ENCODE measurements at regions not wholly inside any gene's neighbourhood (a gene's known extent, or its start where the extent isn't known, plus 50 kb on each side); places are given as distances from the start of the nearest gene placed in this dataset.
A peak's percentile ranks its signal among the peaks of the same experiment; 100 is the strongest.

DNA sequence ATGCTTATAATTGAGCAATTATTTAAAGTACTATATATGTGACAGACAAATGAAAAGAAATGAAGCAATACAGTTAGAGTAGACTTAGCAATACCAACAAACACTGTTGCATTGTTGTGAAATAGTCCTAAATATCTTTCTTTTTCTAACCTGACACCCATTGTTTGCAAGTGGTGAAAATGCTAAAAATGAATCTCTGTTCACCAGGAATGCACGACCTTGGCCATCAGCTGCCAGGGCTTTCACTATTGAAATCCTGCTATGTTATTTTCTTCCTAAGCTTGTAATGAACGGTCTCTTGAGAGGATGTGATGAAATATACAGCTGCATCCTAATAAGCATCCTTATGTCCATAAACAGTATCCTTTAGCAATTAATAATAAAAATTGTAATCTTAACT lies 136.2 kb upstream of the MGAT5 start:
- TF ChIP-seq, protein P1, sequence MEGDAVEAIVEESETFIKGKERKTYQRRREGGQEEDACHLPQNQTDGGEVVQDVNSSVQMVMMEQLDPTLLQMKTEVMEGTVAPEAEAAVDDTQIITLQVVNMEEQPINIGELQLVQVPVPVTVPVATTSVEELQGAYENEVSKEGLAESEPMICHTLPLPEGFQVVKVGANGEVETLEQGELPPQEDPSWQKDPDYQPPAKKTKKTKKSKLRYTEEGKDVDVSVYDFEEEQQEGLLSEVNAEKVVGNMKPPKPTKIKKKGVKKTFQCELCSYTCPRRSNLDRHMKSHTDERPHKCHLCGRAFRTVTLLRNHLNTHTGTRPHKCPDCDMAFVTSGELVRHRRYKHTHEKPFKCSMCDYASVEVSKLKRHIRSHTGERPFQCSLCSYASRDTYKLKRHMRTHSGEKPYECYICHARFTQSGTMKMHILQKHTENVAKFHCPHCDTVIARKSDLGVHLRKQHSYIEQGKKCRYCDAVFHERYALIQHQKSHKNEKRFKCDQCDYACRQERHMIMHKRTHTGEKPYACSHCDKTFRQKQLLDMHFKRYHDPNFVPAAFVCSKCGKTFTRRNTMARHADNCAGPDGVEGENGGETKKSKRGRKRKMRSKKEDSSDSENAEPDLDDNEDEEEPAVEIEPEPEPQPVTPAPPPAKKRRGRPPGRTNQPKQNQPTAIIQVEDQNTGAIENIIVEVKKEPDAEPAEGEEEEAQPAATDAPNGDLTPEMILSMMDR (IDR thresholded peaks at IDR 0.05): no peak
- Histone ChIP-seq H3K27ac (no peak overlapping the region), H3K4me3 (no peak overlapping the region)
- DNase-seq (ENCODE audit: low spot score): no peak

DNA sequence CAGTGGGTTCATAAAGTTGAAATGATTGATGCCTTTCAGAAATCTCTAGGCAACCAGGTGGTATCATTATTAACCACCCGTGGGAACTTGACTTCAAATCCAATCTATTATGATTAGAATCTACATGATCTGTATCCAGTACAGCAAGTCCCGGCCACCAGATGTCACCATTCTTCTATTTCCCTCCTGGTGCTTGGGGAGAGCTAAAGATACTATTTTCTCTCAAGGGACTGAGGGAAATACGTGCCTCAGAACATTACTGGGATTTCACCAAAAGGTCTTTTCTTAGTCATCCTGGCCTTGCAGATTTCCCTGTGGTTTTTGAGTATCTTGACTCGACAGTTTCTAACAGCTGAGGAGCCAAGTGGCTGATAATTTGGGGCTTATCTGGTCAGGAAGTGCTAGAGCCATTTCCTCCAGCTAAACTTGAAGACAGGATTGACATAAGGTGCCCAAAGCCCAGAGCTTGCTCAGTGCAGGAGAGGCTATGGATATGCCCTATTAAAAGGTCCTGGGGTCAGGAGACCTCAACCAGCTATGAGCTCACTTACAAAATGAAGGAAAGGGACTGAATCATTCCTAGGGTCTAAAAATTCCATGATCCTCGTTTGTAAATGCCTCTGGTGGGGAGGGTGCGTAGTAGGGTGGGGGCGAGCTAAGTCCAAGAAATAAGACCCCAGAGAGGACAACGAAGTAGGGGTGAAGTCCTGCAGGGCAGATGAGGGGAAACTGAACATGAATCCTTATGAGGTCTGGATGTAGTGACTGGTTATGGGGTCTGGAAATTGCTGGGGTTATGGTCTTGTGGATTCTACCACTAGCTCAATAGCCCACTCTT lies 135.4 kb upstream of the MGAT5 start:
- peak; percentile 84 for DNase-seq (ENCODE audit: low spot score)
- TF ChIP-seq, protein P1 (IDR thresholded peaks at IDR 0.05): peak; percentile 64
- Histone ChIP-seq H3K4me3 (peak overlapping the region; percentile 84), H3K27ac (peak overlapping the region in 1 of 2 donors; percentile 98)

DNA sequence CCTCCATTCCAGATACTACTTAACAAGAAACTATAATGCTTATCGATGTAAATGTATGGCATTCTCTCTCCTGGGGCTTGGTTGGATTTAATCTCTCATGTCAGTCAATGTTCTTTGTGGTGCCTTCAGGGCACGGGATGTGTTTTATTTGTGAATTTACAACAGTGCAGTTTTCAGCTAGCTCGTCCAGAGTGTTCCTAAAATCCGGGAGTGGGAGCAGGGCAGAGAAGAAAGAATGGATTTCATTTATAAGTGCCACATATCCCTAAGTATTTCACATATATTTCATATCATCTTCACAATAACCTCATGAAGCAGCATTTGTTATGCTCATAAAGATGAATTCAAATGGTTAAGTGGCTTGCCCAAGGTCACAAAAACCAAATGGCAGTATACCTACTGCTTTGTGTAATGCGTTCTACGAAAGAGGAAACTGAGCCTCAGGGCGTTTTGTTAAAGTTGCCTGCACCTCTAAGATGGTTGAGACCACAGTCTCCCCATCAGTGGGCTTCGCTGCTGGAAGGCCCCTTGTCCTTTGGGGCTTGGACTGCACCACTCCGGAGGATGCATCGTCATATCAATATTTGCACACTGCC lies 134.7 kb upstream of the MGAT5 start:
- TF ChIP-seq, protein P1 (IDR thresholded peaks at IDR 0.05): no peak
- H3K27ac ChIP-seq: peak overlapping the region; percentile 93 to 98
- DNase-seq (ENCODE audit: low spot score): no peak
- peak overlapping the region; percentile 84 for H3K4me3 ChIP-seq

DNA sequence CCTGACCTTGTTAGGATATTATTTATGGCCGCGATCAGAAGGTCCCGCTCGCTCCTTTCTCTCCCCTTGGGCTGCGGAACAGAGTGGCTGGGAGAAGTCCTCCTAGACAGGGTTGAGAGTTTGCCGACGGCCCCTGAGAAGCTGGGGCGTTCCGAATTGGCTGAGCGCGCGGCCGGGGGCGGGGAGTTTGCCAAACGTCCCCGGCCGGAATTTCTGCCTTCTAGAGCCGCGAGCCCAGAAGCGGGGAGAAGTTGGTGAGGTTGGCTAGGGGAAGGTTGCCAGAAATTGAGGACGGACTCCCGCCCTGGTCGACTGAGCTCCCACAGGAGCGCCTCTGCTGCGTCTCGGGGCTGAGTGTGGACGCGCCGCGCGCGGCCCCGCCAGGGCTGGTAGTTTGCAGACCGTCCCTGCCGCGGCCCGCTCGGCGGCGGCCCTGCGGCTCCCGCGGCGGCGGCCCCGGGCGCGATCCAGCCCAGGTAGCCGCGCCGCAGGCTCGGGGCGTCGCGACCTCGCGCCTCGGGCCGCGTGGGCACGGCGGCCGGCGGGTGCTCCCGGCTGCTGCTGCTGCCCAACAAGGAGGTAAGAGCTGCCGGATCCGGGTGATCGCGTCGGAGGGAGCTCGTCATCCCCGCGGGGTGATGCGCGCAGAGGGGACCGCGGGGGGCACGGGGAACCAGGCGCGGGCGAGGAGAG lies 134.0 kb upstream of the MGAT5 start:
- peak overlapping the region; percentile 84 for H3K4me3 ChIP-seq
- TF ChIP-seq, protein P1 (IDR thresholded peaks at IDR 0.05): no peak
- H3K27ac ChIP-seq: peak overlapping the region; percentile 93 to 98
- DNase-seq (ENCODE audit: low spot score): peak; percentile 92

DNA sequence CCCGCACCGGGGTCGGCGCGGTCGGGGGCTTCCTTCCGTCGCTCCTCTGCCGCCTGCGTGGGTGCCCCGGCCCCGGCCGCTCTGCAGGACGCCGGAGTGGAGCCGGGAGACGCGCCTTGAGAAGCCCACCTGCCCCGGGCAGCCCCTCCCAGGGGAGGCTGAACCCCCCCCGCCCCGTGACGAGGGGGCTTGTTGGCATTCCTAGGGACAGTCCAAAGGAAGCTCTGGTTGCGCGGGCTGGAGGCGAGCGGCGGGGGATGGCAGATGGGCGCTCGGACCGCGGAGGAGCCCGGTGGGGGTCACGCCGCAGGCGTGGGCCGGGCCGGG lies 133.5 kb upstream of the MGAT5 start:
- peak overlapping the region; percentile 84 for H3K4me3 ChIP-seq
- H3K27ac ChIP-seq: peak overlapping the region; percentile 93 to 98
- TF ChIP-seq, protein P1 (IDR thresholded peaks at IDR 0.05): no peak
- no peak for DNase-seq (ENCODE audit: low spot score)

DNA sequence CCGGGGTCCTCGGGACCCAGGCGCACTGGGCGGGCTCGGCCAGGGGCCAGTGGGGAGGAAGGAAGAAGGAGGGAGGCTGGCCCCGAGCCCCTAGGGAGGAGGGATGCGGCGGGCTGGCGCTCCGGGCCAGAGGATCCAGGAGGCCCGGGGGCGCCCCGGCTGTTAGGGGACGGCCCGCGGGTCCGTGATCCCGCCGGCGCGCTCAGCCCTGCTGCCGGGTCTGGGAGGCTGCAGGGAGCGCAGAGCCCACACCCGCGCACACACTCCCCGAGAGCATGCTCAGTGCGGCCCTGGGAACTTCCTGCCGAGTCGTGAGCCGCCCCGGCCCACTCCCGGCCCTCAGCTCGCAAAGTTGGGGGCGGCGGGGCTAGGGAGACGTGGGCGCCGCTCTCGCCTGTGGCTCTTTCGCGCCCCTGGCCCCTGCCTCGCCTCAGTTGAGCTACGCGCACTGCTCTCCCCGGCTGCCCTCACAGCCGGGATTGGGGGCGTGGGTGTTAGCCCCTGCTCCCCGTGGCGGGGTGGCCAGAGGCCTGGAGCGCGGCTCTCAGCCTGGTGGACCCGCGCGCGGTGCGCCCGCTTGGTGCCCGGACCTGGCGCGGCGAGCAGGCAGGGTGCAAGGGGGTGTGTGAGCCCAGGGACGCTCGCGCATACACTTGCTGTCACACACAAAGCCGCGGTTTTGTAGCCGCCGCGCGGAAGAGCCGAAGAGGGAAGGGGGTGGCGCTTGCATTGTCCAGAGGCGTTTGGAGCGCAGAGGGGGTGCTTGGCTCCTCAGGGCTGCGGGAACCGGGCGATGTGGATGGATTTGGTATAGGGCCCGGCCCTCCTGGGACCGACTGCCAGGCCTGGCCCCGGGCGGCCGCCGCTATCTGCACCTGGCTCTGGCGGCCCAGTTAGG lies 132.9 kb upstream of the MGAT5 start:
- TF ChIP-seq, protein P1 (IDR thresholded peaks at IDR 0.05): no peak
- peak overlapping the region; percentile 84 for H3K4me3 ChIP-seq
- DNase-seq (ENCODE audit: low spot score): peak; percentile 77
- H3K27ac ChIP-seq: peak overlapping the region; percentile 93 to 98

Measured in coronary artery (tissue), 2 donors.